ENCODE measurements at regions not wholly inside any gene's neighbourhood (a gene's known extent, or its start where the extent isn't known, plus 50 kb on each side); places are given as distances from the start of the nearest gene placed in this dataset.

- no peak for TF ChIP-seq MAX (IDR thresholded peaks at IDR 0.05)
- TF ChIP-seq EP300 (IDR thresholded peaks at IDR 0.05; ENCODE audit: borderline replicate concordance) = no peak
- no peak for TF ChIP-seq RAD21 (IDR thresholded peaks at IDR 0.05; ENCODE audit: low read depth)
- TF ChIP-seq NFIC (IDR thresholded peaks at IDR 0.05) = no peak
- no peak for TF ChIP-seq ZBTB7A (IDR thresholded peaks at IDR 0.05; ENCODE audit: low read depth)
- TF ChIP-seq YY1 (IDR thresholded peaks at IDR 0.05; ENCODE audit: low read depth) = no peak
- no peak for TF ChIP-seq FOXM1 (IDR thresholded peaks at IDR 0.05; ENCODE audit: borderline replicate concordance, low read depth)
- no peak for TF ChIP-seq EGR1 (IDR thresholded peaks at IDR 0.05)
These were observed 414.2 kb downstream of the EFNB2 start for GRCh38 chr13:106121173-106121754.

- TF ChIP-seq NFIC (IDR thresholded peaks at IDR 0.05) = no peak
- no peak for TF ChIP-seq CREB1 (IDR thresholded peaks at IDR 0.05; ENCODE audit: low read depth)
- no peak for TF ChIP-seq YY1 (IDR thresholded peaks at IDR 0.05; ENCODE audit: low read depth)
- TF ChIP-seq MAX (IDR thresholded peaks at IDR 0.05) = no peak
- TF ChIP-seq EP300 (IDR thresholded peaks at IDR 0.05; ENCODE audit: borderline replicate concordance) = no peak
- no peak for TF ChIP-seq RAD21 (IDR thresholded peaks at IDR 0.05; ENCODE audit: low read depth)
- TF ChIP-seq USF1 (IDR thresholded peaks at IDR 0.05) = no peak
- TF ChIP-seq TCF12 (IDR thresholded peaks at IDR 0.05; ENCODE audit: low read depth) = no peak
- no peak for TF ChIP-seq EGR1 (IDR thresholded peaks at IDR 0.05)
- no peak for TF ChIP-seq REST (IDR thresholded peaks at IDR 0.05; ENCODE audit: low read depth)
- no peak for TF ChIP-seq CEBPB (IDR thresholded peaks at IDR 0.05)
- no peak for TF ChIP-seq TAF1 (IDR thresholded peaks at IDR 0.05; ENCODE audit: low read depth)
- TF ChIP-seq ZBTB7A (IDR thresholded peaks at IDR 0.05; ENCODE audit: low read depth) = no peak
- TF ChIP-seq FOXM1 (IDR thresholded peaks at IDR 0.05; ENCODE audit: borderline replicate concordance, low read depth) = no peak
- no peak for TF ChIP-seq TEAD4 (IDR thresholded peaks at IDR 0.05)
These were observed 416.5 kb downstream of the EFNB2 start for GRCh38 chr13:106118996-106119395.

- no peak for TF ChIP-seq EGR1 (IDR thresholded peaks at IDR 0.05)
- TF ChIP-seq EP300 (IDR thresholded peaks at IDR 0.05; ENCODE audit: borderline replicate concordance) = no peak
- no peak for TF ChIP-seq FOXM1 (IDR thresholded peaks at IDR 0.05; ENCODE audit: borderline replicate concordance, low read depth)
These were observed 417.4 kb downstream of the EFNB2 start for GRCh38 chr13:106118050-106118449.

GRCh38 chr13:106117640-106118039 is 417.8 kb downstream of the EFNB2 start:
- TF ChIP-seq NFIC (IDR thresholded peaks at IDR 0.05) (no peak), ZBTB7A (IDR thresholded peaks at IDR 0.05; ENCODE audit: low read depth) (no peak), REST (IDR thresholded peaks at IDR 0.05; ENCODE audit: low read depth) (no peak), FOXM1 (IDR thresholded peaks at IDR 0.05; ENCODE audit: borderline replicate concordance, low read depth) (no peak), EP300 (IDR thresholded peaks at IDR 0.05; ENCODE audit: borderline replicate concordance) (no peak), RAD21 (IDR thresholded peaks at IDR 0.05; ENCODE audit: low read depth) (no peak), TCF12 (IDR thresholded peaks at IDR 0.05; ENCODE audit: low read depth) (no peak), TEAD4 (IDR thresholded peaks at IDR 0.05) (no peak), TAF1 (IDR thresholded peaks at IDR 0.05; ENCODE audit: low read depth) (no peak)

GRCh38 chr13:106117035-106117434 is 418.4 kb downstream of the EFNB2 start:
- no peak for TF ChIP-seq TCF12 (IDR thresholded peaks at IDR 0.05; ENCODE audit: low read depth)
- no peak for TF ChIP-seq NFIC (IDR thresholded peaks at IDR 0.05)
- TF ChIP-seq REST (IDR thresholded peaks at IDR 0.05; ENCODE audit: low read depth) = no peak
- TF ChIP-seq RAD21 (IDR thresholded peaks at IDR 0.05; ENCODE audit: low read depth) = no peak
- no peak for TF ChIP-seq MAX (IDR thresholded peaks at IDR 0.05)
- no peak for TF ChIP-seq EGR1 (IDR thresholded peaks at IDR 0.05)
- TF ChIP-seq CEBPB (IDR thresholded peaks at IDR 0.05) = no peak
- TF ChIP-seq TAF1 (IDR thresholded peaks at IDR 0.05; ENCODE audit: low read depth) = no peak
- TF ChIP-seq EP300 (IDR thresholded peaks at IDR 0.05; ENCODE audit: borderline replicate concordance) = no peak
- TF ChIP-seq TEAD4 (IDR thresholded peaks at IDR 0.05) = no peak
- no peak for TF ChIP-seq FOXM1 (IDR thresholded peaks at IDR 0.05; ENCODE audit: borderline replicate concordance, low read depth)
- no peak for TF ChIP-seq YY1 (IDR thresholded peaks at IDR 0.05; ENCODE audit: low read depth)
- no peak for TF ChIP-seq ZBTB7A (IDR thresholded peaks at IDR 0.05; ENCODE audit: low read depth)
- TF ChIP-seq CREB1 (IDR thresholded peaks at IDR 0.05; ENCODE audit: low read depth) = no peak
- TF ChIP-seq USF1 (IDR thresholded peaks at IDR 0.05) = no peak
